ENCODE measurements at regions not wholly inside any gene's neighbourhood (a gene's known extent, or its start where the extent isn't known, plus 50 kb on each side); places are given as distances from the start of the nearest gene placed in this dataset.

DNA sequence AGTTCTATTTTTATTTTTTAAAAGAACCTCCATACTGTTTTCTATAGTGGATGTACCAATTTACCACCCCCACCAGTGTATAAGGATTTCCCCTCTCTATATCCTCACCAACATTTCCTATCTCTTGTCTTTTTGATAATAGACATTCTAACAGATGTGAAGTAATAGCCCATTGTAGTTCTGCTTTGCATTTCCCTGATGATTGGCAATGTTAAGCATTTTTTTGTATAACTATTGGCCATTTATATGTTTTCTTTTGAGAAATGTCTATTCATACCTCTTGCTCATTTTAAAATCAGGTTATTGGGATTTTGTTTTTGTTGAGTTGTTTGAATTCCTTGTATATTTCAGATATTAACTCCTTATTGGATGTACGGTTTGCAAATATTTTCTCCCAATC is 251.1 kb upstream of the HTR2C start:
- TF ChIP-seq, protein P1, sequence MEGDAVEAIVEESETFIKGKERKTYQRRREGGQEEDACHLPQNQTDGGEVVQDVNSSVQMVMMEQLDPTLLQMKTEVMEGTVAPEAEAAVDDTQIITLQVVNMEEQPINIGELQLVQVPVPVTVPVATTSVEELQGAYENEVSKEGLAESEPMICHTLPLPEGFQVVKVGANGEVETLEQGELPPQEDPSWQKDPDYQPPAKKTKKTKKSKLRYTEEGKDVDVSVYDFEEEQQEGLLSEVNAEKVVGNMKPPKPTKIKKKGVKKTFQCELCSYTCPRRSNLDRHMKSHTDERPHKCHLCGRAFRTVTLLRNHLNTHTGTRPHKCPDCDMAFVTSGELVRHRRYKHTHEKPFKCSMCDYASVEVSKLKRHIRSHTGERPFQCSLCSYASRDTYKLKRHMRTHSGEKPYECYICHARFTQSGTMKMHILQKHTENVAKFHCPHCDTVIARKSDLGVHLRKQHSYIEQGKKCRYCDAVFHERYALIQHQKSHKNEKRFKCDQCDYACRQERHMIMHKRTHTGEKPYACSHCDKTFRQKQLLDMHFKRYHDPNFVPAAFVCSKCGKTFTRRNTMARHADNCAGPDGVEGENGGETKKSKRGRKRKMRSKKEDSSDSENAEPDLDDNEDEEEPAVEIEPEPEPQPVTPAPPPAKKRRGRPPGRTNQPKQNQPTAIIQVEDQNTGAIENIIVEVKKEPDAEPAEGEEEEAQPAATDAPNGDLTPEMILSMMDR (IDR thresholded peaks at IDR 0.05; ENCODE audit: extremely low read depth, missing control alignments) = no peak
- no peak for DNase-seq (ENCODE audit: low spot score)

GRCh38 chrX:114334473-114334982 is 249.4 kb upstream of the HTR2C start:
- TF ChIP-seq, protein P1 (IDR thresholded peaks at IDR 0.05; ENCODE audit: extremely low read depth, missing control alignments) = no peak
- no peak for DNase-seq (ENCODE audit: low spot score)

DNA sequence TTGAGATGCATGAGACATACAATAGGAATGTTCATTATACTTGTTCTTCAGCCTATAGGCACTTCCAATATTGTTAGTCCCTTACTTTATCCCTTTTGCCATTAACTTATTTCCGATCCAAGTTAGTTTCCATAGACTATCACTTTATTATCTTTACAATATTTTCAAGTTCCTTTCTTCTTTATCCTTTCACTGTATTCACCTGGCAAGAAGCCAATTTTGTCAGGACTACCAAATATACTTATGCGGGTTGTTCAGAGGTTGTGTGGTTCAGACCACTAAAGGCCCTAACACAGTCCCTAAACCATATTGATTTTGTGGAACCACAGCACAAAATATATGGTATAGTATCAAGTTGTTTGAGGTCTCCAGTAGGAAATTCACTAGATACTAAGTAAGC is 245.0 kb upstream of the HTR2C start:
- DNase-seq (ENCODE audit: low spot score) = no peak
- TF ChIP-seq, protein P1 (IDR thresholded peaks at IDR 0.05; ENCODE audit: extremely low read depth, missing control alignments) = no peak

DNA sequence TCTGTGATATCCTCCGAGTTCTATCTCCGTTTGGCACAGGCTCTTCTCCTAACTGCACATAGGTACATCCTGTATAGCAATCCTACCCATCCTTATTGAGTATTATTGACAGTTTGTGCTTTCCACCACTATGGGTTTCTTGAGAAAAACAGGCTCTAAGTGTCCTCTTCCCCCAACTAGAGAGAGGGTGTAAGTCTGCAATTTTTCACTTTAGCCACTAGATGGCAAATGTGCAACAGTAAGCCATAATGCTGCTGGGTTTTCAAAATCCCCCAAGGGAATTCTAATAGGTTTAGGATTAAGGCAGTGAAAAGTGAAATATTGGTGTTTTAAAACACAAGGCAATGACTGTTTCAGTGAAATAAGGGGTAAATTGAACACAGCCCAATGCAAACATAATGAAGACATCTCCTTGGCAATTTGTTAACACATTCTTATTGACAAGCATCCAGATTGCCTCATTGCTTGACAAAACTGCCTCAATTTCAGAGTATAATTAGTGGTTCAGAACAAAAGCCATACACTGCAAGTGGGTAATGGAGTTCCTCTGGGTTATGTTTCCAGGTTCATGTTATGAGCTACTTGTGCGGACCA is 239.0 kb upstream of the HTR2C start:
- peak; percentile 11 for DNase-seq (ENCODE audit: low spot score)
- TF ChIP-seq, protein P1 (IDR thresholded peaks at IDR 0.05; ENCODE audit: extremely low read depth, missing control alignments) = peak; percentile 17

DNA sequence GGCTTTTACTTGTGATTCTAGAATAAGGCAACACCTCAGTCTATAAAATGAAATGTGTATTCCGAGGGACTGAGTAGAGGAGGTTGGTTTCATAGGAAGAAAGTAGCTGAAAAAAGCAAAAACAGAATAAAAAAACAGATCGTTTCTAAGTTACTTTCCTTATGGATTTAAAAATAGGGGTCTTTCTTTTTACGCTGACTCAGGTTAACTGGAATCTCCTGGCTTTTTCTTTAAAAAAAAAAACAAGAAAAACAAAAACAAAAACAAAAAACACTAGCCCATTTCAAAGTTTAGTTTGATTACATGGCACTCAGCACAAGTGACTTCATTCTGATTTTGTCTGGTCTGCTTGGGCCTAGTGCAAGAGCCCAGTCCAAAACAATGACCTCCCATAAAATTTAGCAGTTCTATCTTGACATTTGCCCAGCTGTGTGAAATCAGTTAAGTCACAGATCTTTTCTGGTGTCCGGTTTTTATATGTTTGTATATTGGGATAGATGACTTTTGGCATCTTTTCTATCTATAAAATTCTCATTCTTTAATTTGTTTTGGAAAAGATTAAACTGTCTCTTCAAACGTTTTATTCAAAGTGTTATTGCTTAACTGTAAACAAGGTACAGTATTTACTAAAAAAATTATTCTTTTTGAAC is 222.7 kb upstream of the HTR2C start:
- DNase-seq (ENCODE audit: low spot score) = no peak
- TF ChIP-seq, protein P1 (IDR thresholded peaks at IDR 0.05; ENCODE audit: extremely low read depth, missing control alignments) = no peak

DNA sequence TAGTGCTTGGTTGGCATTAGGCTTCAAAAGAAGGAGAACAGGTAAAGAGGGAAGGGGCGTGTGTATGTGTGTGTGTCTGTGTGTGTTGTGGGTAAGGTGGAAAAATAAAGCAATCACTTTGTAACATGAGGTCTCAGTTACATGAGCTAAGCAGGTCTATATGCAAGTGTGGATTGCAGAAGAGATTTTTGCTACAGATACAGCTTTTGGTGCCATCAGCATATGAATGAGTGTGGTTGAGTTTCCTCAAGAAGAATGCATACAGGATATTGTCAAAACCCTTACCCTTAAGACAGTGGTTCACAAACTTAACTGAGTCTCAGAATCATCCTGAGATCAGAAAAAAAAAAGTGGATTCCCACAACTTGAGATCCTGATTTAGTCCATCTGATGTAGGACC is 220.5 kb upstream of the HTR2C start:
- DNase-seq (ENCODE audit: low spot score) = no peak
- TF ChIP-seq, protein P1 (IDR thresholded peaks at IDR 0.05; ENCODE audit: extremely low read depth, missing control alignments) = no peak

DNA sequence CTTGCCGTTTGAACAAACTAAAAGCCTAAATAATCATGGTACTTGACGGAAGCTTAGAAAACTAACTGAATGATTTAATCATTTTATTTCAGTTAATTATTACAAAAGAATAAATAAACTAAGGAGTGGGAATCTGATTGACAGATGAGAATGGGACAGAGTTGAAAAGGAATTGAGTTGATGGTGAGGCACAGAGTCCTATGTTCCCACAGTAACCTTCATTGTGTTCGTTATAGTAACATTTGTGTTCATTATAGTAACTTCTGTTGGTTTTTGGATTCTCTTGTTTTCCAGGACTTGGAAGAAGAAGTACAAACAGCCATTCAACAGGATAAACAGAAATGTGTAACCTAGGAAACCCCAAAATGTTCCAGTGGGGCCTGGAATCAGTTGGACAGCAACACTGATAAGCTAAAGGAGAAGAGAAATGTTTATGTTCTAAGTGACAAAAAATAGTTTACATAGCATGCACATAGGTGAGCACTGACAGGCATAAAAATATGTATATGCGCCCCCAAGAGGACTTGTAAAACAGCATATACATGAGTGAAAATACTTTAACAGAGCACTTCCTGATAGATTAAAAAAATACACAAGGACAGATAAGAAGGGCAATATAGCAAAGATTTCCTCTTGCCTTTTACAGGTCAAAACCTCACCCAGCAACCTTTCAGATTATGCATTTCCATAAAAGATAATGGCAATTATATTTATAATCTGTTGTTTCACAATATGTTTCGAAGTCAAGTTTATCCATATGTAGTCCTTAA is 218.6 kb upstream of the HTR2C start:
- no peak for DNase-seq (ENCODE audit: low spot score)
- TF ChIP-seq, protein P1 (IDR thresholded peaks at IDR 0.05; ENCODE audit: extremely low read depth, missing control alignments) = no peak
